ENCODE measurements at regions not wholly inside any gene's neighbourhood (a gene's known extent, or its start where the extent isn't known, plus 50 kb on each side); places are given as distances from the start of the nearest gene placed in this dataset.

DNA sequence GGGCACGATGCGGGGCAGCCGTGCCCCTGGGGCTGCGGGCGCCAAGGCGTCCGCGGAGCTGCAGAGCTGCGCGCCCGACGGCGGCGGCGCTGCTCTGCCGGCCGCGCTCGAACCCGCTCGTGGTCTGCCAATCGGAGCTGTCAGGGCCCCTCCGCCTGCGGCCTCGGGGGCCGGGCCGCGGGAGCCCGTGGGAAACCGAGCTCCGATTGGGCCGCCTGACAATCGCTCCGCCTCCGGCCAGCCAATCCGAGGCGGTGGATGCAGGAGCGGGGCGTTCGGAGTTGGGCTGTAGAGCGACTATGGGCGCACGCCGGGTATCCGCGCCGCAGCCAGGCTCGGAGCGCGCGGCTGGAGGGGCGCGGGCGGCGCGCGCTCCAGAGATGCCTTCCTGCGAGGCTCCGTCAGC is 100.5 kb upstream of the SOD1 start:
- TF ChIP-seq, protein P1, sequence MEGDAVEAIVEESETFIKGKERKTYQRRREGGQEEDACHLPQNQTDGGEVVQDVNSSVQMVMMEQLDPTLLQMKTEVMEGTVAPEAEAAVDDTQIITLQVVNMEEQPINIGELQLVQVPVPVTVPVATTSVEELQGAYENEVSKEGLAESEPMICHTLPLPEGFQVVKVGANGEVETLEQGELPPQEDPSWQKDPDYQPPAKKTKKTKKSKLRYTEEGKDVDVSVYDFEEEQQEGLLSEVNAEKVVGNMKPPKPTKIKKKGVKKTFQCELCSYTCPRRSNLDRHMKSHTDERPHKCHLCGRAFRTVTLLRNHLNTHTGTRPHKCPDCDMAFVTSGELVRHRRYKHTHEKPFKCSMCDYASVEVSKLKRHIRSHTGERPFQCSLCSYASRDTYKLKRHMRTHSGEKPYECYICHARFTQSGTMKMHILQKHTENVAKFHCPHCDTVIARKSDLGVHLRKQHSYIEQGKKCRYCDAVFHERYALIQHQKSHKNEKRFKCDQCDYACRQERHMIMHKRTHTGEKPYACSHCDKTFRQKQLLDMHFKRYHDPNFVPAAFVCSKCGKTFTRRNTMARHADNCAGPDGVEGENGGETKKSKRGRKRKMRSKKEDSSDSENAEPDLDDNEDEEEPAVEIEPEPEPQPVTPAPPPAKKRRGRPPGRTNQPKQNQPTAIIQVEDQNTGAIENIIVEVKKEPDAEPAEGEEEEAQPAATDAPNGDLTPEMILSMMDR (IDR thresholded peaks at IDR 0.05; ENCODE audit: control insufficient read depth, extremely low read depth, insufficient read depth) = peak; percentile 24; the same call in 1 of the 2 replicates
- DNase-seq (ENCODE audit: low read depth) = no peak
- H3K4me3 ChIP-seq (ENCODE audit: low read depth, low read length) = no peak overlapping the region

DNA sequence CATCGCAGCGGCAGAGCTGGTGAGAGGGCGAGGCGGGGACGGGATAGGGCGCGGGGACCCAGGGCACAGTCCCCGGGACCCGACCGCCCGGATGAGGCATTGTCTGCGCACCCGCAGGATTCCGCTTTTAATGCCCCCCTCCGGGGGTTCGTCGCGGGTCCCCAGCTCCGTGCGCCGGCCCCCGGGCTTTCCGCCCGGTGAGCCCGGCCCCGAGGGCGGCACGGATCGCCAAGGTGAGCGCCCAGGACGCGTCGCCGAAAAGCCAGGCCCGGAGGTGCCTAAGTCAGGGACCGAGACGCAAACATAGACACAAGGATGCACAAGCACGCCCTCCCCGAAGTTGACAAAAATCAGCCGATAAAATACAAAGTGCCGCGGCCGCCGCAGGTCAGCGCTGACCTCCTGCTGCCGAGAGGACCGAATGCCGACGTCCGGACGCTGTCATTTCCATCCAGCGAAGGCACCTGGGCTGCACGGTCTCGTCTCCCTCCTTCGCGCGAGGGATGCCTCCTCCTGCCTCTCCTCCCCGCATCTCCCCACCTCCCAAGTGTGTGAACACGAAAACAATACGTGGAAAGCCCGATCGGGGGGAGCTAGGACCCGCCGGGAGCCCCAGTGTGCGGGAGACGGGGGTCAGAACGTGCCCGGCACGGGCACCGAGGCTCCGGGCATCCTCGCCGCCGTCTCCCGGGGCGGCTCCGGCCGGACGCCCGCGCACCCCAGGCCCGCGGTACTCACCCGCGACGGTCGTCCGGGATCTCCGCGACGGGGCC is 101.1 kb upstream of the SOD1 start:
- H3K4me3 ChIP-seq (ENCODE audit: low read depth, low read length) = no peak overlapping the region
- DNase-seq (ENCODE audit: low read depth) = no peak
- TF ChIP-seq, protein P1 (IDR thresholded peaks at IDR 0.05; ENCODE audit: control insufficient read depth, extremely low read depth, insufficient read depth) = no peak

DNA sequence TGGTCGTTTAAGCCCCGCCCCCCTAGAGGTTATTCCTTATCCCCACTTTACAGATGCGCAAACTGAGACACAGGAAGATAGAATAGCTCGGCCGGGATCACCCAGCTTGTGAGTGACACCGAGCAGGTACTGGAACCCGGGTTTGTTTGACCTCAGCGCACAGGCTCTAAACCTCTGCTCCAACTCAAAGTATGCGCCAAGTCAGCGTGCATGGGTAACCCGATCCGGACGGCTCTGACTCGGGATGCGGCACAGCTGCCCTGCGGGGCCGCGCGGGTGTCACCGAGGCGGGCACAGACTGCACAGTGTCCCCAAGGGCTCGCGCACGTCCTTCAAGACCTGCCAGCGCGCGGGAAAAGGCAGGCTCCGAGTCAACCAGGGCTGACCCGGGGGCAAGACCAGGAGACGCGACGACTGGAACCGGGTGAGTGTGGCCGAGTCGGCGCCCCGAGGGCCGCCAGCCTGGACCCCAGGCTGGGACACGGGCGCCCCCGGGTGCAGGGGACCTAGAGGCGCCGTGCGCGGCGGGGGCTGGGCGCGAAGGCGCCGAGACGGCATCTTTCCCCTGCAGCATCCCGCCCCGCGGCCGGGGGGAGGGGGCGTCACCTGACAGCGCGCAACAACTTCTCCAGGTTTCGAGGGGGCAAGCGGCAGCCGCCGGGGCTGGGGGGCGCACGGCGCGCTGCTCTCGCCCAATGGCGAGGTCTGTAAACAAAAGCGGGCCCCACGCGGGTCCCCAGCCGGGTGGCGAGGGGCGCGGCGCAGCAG is 101.9 kb upstream of the SOD1 start:
- TF ChIP-seq, protein P1 (IDR thresholded peaks at IDR 0.05; ENCODE audit: control insufficient read depth, extremely low read depth, insufficient read depth) = no peak
- no peak for DNase-seq (ENCODE audit: low read depth)
- no peak overlapping the region for H3K4me3 ChIP-seq (ENCODE audit: low read depth, low read length)

DNA sequence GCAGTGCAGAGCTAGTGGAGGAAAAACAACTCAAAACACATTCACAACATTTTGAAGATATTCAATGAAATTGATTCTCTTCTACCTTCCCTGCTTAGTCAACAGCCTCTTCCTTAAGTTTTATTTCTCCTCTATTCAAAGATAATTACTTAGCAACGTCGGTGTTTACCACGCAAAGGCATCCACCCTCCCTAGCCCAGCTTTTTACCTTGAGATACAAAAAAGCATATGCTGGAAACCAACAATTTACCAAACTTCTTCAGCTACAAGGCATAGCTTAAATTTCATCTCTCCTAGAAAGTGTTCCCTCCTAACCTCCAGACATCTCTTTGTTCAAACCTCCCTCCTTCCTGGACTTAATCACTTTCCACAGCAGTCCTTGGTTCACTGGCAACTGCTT is 102.8 kb upstream of the SOD1 start:
- no peak overlapping the region for H3K4me3 ChIP-seq (ENCODE audit: low read depth, low read length)
- DNase-seq (ENCODE audit: low read depth) = no peak
- TF ChIP-seq, protein P1 (IDR thresholded peaks at IDR 0.05; ENCODE audit: control insufficient read depth, extremely low read depth, insufficient read depth) = no peak

DNA sequence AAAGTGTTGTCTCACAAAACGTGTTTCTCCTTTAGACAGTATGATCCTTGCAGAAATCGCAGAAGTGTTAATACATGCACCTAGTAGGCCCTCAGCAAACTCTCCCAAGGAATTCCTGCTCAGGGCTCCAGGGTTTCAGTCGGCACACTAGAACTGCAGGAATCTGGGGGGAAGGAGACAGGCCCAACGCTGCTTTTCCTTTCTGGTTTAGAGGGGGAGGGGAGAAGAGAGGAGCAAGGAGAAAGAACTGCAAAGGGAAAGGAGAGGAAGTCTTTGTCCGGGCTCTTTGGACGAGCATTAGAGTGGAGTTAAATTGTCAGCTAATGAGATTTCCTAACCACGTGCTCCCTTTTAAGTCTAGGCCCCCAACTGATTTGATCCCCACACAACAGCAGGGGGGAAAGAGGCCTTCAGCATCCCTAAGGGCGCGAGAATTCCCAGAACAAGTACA is 103.7 kb upstream of the SOD1 start:
- no peak overlapping the region for H3K4me3 ChIP-seq (ENCODE audit: low read depth, low read length)
- DNase-seq (ENCODE audit: low read depth) = no peak
- TF ChIP-seq, protein P1 (IDR thresholded peaks at IDR 0.05; ENCODE audit: control insufficient read depth, extremely low read depth, insufficient read depth) = no peak

DNA sequence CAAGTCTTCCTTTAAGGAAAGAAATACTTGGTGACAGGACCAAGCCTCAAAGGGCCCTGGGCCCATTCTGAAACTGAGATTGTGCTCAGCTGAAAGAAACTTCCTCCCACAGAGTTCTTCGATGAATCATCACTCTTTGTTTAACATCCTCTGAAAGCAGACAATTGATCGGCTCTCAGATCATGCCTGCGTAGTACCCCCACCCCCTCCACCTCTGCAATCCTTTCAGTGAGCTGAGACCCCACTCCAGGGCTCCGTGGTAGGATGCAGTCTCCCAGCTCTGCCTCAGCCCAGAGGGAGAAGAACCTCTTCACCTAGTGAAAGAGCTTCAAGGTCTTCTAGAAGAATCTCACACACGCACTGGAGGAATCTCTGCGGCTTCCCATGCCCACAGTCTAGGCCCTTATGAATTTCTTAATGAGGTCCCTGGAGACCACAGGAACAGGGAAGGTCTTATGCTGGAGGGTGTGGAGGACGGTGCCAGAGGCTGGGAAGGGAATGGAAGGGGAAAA is 104.9 kb upstream of the SOD1 start:
- DNase-seq (ENCODE audit: low read depth) = no peak
- TF ChIP-seq, protein P1 (IDR thresholded peaks at IDR 0.05; ENCODE audit: control insufficient read depth, extremely low read depth, insufficient read depth) = no peak
- H3K4me3 ChIP-seq (ENCODE audit: low read depth, low read length) = no peak overlapping the region

Data from LNCaP clone FGC (cell line).